ENCODE measurements at regions not wholly inside any gene's neighbourhood (a gene's known extent, or its start where the extent isn't known, plus 50 kb on each side); places are given as distances from the start of the nearest gene placed in this dataset.

- TF ChIP-seq CTCF (IDR thresholded peaks at IDR 0.05; ENCODE audit: low read depth, low read length, poor library complexity, severe bottlenecking) (no peak), EZH2phosphoT487 (IDR thresholded peaks at IDR 0.05; ENCODE audit: borderline replicate concordance, low read length) (no peak)
Observed at GRCh38 chr5:52300703-52301372, 486.9 kb upstream of the ITGA1 start.

All from DOHH2 (cell line).